GM19043 (cell line): ENCODE measurements at regions not wholly inside any gene's neighbourhood (a gene's known extent, or its start where the extent isn't known, plus 50 kb on each side); places are given as distances from the start of the nearest gene placed in this dataset.

Source experiments
- ATAC-seq: cut with Tn5 transposase; IDR thresholded peaks from one replicate; pipeline ENCODE4 v1.9.1; 2021; ENCODE audit warnings: low read depth; ENCODE audit not compliant: unreplicated experiment

DNA sequence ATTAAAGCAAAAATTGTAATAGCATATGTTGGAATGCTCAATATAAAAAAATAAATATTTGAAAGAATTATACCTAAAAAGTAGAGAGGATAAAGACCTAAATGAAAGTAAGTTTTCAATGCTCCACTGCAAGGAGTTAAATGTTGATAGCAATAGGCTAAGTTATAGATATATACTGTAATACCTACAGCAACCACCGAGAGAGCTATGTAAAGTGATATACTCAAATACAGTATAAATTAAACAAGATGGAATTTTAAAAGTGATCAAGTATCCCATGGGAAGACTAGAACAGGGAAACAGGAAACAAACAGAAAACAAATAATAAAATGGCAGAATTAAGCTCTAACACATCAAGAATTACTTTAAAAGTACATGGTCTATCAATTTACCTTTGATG, 73.9 kb downstream of the CASP3 start:
- no peak for ATAC-seq

DNA sequence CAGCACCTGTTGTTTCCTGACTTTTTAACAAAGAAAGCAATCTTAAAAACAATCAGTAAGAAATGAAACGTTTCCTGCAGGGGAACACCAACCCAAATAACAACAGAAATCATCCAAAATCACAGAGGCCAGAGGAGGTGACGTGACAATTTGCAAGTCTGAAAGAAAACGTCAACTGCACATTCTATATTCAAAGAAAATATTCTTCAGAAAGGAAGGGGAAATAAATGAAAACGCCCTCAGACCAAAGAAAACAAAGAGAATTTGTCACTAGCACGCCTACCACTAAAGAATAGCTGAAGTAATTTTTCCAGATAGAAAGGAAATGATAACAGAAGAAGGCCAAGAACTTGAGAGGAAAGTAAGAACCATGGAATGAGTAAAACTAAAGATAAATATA, 74.4 kb downstream of the CASP3 start:
- ATAC-seq = no peak

DNA sequence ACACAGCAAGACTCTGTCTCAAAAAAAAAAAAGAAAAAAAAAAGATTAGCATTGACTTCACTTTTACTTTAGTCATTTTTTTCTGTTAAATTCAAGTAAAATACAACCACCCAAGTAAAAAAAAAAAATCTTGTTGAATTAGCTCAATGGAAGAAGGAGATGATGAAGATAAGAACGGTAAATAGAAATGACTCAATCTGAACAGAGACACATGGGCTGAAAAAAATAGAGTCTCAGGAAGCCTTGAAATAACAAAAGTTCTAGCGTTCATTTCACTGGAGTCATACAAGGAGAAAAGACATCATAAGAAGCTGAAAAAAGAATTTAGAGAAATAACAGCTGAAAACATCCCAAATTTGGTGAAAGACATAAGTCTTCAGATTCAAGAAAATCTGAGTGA, 75.5 kb downstream of the CASP3 start:
- no peak for ATAC-seq

DNA sequence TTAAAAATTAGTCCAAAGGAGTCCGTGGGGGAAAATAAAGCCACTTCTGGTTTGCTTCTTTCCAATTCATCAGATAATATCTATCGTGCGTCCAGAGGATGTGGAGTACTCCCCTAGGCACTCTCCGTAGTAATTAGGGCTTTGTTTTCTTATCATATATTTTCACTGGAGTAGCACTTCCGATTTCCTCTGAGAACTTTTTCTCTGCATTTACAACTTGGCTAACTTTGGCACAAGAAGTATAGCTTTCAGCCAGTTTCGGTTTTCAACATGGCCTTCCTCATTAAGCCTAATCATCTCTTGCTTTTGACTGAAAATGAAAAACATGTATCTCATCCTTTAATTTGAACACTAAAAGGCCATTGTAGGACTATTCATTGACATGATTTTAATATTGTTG, 80.5 kb downstream of the CASP3 start:
- ATAC-seq = no peak

DNA sequence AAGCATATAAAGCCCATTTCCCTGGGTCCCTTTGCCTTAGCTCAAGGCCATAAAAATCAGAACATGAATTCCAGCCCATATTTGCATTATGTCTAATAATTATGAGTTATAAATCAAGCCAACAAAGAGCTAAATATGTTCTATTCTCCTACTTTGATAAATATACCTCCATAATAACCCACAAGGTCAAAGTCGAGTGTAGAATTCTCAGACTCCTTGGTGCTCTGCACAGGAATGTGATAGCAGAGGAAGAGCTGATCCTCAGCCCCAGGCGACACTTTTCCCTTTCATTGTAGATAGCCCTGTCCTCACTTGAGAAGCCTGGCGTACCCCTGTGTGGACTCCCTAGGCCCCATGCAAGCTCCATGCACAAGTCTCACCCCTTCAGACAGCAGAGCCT, 85.6 kb downstream of the CASP3 start:
- ATAC-seq = no peak

DNA sequence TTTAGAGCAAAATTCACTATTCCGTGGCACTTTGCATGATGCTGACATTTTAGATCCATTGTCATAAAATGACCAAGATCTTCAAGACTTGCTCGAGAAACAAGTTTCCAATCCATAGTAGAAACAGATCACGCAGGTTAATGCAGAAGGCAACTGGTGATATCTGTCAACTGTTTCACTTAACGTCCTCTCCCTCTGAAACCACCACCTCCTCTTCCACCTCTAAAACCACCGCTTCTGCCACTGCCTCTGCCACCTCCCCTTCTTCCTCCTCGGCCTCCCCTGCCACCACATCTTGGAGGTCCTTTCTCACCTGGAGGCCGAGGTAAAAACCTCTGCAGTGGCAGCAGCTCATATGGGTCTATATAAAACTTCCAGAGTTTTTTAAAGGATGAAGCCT, 84.6 kb upstream of the IRF2 start:
- no peak for ATAC-seq

DNA sequence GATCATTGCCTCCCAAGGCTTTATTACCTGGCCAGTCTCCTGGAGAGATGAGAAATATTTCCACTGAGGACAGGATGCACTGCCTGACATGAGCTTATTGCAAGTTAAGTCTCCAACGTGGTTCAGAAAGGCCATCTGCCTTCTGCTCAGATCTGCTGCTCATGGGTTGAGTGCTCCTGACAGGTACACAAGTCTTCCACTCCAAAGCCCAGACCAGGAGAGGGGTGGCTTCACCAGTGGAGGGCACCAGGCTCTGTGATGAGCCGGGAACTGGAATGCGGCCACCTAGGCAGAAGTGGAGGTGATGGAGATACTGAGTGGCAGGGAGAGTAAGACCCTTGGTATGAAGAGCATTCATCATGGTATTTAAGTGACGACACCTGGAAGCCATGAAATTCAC, 79.5 kb upstream of the IRF2 start:
- no peak for ATAC-seq

DNA sequence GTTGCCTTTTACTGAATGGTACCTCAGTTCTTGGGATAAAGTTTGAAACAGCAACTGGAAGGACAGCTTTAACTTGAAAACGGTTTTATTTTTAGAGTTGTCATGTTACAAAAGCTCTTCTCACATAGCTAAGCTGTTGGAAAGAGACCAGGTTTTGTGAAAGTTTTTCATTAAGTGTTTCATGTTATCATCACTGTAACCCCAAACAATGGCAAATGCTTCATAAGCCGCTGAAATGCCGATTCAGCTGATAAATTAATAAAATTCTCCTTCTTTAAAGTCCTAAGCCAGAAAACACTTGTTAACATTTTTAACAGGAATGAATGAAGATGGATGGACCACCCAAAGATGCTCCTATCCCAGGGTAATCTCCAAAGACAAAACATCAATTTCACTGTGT, 76.1 kb upstream of the IRF2 start:
- ATAC-seq = no peak

DNA sequence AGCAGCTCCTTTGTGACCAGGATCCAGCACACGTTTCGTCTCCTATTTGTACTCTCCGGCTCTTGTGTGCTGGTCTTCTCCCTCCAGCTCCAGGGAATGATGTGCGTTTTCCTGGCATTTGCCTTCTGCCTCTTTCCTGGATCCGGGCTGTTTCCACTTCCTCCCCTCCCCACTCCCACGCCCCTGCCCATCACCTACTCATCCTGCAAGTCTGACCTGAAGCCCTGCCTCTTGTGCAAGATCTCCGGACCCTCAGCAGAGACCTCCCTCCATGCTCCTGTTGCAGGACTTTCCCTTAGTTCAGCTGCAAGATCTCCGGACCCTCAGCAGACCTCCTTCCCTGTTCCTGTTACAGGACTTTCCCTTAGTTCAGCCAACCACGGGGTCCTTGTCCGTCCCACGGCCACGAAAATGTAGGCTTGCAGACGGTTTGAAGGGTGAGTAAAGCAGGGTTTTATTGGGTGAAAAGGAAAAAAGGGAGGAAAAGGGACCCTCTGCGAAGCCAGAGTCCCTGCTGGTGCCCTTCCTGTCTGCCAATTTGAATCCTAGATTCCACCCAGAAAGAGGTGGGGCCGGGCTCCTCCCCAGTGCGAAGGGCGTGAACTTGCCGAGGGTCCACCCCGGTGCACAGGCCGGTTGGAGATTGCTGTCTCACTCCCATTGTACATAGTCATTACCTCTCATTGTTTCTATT, 74.4 kb upstream of the IRF2 start:
- ATAC-seq = no peak

DNA sequence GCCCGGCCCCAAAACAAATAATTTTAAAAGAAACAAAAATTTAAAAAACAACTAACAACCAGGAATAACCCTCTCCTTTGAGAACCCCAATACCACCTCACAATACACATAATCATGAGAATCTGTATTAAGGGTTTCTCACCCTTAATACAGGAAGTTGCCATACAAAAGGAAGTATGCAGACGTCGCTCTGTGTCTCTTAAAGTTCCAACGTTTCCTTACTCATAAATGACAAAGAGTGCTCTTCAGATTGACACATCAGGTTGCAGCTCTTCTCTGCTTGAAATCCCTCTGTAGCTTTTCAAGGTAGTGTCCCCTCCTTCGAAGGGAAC, 73.9 kb upstream of the IRF2 start:
- ATAC-seq = no peak

DNA sequence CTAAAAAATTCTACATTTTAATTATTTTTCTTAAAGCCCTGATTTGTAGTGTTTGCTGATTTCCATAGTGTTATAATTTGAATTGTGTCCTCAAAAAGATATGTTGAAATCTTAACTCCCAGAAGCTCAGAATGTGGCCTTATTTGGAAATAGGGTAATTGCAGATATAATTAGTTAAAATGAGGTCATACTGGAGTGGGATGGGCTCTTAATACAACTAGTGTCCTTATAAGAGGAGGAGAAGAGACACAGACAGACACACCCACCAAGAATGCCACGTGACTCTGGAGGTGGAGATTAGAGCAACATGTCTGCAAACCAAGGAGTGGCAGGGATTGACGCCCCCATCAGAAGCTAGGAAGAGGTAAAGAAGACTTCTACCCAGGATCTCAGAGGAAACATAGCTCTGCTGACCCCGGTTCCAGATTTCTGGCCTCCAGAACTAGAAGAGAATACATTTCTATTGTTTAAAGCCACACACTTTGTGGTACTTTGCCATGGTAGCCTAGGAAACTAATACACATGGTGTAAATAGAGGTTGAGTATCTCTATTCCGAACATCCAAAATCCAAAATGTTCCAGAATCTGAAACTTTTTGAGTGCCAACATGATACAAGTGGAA, 70.5 kb upstream of the IRF2 start:
- no peak for ATAC-seq

DNA sequence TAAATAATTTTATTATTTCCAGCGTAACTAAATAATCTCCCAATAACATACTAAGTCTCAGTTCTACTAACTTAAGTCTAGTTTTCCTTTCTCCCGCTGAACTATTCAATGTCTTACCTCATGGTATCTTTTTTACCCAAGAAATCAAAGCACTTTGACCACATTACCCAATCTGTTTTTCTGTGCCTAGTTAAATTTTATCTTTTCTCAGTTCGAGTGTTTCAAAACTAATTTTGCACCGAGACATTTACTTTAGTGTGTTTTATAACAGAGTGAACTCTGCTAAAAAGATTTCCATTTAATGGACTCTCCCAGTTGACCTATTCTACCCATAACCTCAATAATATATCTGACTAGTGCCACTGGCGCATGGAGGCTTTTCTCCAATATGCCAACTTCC, 67.6 kb upstream of the IRF2 start:
- ATAC-seq = no peak

DNA sequence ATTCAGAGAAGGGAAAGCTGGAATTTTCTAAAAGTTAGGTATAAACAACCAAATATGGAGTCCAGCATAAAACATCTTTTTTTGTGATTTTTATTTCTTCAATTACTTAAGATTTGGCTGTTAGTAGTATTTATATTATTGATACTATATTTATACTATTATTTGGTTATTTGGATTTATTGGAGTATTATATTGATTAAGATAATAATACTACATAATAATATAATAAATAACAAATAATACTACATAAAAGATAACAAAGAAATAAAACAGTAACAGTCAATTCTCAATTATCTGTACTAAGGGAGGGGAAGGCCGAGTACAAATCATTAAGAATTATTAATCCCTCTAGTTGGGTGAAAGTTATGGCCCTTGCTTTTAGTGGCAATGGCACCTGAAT, 66.0 kb upstream of the IRF2 start:
- no peak for ATAC-seq

DNA sequence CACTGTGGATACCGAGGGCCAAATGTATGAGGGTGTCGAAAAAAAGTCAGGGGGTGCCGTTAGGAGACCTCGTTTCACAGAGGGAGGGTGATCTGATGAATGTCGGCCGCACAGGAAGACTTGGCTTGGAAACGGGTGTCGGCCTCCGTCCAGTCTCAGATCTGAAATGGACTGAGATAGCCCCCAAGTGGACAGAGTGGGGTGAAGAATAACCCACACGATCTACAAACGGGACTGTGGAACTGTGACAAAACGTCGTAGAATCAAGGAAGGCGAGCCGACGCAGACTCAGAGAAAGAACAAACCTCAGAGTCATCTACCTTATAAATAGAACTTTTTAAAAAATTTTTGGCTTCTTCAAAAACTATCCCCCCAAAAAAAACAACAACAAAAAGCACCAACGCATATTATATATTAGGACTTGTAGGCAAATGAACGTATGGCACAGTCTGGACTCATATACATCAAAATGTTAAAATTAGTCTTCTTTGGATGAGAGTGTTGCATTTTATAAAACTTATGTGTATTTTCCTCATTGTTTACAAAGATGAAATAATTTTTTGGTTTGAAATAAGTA, 63.8 kb upstream of the IRF2 start:
- ATAC-seq = peak; percentile 51

DNA sequence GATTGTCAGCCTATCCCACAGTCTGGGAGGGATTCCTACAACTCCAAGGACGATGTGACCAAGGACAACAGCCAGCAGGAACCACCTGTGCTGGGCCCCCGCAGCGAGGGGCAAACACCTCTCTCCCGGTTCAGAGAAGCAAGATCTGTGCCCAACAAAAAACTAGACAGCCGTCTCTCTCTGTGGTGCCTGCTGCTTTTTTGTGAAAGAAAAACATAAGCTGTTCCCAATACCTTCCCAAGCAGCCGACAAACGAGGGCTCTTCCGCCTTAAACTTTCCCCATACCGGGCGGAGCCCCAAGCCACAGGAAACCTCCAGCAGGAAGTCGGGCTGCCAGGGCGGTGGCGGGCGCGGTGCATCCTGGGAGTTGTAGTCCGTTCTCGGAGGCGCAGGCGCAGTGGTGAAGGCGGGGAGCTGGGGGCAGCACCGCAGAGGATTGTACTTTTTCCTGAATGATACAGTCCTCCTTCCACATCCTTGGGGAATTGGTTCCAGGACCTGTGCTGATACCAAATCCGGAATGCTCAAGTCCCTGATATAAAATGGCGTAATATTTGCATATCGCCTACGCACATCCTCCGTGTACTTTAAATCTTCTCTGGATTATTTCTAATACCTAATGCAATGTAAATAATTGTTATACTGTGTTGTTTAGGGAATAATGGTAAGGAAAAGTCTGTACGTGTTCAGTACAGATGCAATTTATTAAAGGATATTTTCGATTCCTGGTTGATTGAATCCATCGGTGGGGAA, 63.1 kb upstream of the IRF2 start:
- peak; percentile 42 for ATAC-seq

DNA sequence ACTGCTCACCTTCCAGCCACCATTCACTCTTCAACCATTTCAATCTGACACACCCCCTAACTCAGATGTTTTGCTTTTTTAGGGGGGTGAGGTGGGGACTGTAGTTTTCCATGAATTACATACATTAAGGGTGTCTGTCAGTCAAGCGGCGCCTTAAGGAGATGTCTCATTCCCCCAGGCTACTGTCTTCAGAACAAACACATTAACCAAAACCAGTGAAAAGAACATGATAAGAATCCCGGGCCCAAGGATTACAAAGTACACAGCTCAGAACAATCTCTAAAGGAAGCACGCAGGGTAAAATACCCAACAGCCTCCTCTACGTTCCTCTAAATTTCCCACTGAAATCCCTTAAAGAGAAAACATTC, 62.5 kb upstream of the IRF2 start:
- ATAC-seq = no peak

DNA sequence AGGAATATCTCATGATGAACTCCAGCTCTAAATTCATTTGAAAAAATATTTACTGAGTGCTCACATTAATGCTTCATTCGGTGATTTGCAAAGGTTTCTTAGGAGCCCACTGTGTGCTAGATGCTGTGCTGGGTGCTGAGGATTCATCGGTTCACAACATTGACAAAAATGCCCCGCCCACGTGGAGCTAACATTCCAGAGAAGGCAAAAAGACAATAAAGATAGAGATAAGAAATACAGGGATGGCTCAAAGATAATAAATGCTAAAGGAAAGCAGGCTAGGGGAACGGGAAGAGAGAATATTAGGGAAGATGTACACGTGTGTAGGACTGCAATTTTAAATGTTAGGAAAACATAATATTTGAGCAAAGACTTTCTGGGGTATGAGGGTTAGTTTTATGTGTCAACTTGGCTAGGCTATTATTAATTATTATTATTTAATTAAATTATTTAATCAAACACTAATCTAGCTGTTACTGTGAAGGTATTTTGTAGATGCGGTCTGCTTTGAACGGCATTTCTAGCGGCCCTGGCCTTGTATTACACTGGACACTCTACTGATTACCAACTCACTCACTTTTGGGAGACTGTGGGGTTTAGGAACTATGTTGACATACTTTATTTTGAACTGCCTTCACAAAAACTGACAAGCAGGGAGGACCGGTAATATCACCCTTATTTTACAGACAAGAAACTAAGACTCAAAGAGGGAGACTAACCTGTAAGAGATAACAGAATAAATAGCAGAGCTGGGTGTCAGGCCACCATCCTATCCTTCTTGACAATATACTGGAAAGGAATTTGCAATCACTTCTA, 61.9 kb upstream of the IRF2 start:
- ATAC-seq = no peak

DNA sequence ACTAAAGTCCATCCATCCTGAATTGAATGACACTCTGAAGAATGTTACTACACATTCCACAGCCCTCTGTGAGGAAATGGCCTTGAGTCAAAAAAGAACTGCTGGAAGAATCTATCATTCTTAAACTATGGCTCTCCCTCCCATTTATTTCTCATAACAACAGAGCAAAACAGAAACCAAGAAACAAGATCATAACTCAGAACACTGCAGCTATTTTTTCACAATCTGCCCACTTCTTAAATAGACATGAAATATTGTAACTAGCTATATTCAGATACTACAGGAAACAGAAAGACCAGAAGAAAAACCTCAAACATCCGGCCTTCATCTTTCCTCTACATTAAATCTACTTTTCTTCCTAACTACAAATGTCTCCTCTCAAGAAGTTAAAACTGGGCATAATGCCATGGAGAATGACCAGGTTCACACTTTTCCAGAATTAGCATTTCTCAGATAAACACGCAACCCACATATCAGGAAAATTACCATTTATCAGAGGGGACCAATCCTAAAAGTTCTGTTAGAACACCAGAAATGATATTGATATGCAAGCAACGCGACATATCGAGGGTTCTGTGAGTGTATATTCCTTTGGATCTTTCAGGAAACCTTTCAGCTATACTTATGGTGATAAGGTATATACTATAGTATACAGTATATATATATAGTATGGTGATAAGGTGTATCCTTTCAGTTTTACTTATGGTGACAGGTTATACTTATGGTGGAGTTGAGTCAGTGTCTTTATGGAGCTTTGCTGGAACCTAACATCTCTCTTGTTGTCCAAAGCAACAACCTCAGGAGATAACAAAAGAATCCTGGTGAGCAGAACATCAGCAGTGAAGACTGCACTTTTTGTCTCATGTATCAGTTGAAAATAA, 60.4 kb upstream of the IRF2 start:
- ATAC-seq = peak; percentile 70

DNA sequence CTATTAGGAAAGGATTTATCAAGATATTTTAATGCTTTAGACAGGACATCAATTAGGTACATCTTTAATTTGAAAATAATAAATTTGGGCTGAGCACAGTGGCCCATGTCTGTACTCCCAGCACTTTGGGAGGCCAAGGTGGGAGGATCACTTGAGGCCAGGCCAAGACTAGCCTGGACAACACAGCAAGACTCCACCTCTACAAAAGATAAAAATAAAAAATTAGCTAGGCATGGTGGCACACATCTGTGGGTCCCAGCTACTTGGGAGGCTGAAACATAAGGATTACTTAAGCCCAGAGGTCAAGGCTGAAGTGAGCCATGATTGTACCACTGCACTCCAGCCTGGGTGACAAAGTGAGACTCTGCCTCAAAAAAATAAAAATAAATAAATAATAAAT, 59.6 kb upstream of the IRF2 start:
- ATAC-seq = no peak

DNA sequence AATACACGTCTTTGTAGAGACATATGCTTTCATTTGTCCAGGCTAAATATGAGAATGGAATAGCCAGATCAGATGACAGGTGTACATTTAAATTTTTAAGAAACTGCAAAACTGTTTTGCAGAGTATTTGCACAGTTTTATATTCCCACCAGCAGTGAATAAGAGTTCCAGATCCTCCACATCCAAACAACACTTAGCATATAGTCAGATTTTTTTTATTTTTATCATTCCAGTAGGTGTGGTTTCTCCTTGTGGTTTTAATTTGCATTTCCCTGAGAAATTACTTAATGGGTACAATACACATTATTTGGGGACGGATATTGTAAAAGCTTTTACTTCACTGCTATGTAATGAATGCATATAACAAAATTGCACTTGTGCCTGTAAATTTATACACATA, 56.7 kb upstream of the IRF2 start:
- ATAC-seq = no peak
